ENCODE measurements at regions not wholly inside any gene's neighbourhood (a gene's known extent, or its start where the extent isn't known, plus 50 kb on each side); places are given as distances from the start of the nearest gene placed in this dataset.

DNA sequence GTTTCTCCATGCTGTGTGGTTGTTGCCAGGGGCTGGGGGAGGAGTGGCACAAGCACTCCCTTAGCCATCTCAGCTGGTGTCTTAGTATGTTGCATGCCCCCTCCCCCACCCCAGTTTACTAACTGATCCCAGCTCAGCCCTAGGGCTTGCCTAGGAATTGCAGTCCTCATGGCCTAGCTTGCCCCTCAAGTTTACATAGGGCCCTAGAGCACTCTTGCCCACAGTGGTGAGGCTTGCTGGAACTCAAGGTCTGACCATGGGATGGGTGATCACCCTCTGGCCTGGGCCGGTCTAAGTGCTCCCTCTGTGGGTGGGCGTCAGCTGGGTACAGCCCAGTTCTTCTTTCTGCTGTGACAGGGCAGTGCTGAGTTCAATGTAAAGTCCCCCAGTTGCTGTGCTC, 156.1 kb upstream of the PIEZO2 start:
- no peak for DNase-seq (ENCODE audit: low read depth)
- TF ChIP-seq POLR2A (IDR thresholded peaks at IDR 0.05; ENCODE audit: extremely low read depth, insufficient read length) (no peak), MYC (IDR thresholded peaks at IDR 0.05; ENCODE audit: low read depth, low read length) (no peak)
- TF ChIP-seq, protein P1, sequence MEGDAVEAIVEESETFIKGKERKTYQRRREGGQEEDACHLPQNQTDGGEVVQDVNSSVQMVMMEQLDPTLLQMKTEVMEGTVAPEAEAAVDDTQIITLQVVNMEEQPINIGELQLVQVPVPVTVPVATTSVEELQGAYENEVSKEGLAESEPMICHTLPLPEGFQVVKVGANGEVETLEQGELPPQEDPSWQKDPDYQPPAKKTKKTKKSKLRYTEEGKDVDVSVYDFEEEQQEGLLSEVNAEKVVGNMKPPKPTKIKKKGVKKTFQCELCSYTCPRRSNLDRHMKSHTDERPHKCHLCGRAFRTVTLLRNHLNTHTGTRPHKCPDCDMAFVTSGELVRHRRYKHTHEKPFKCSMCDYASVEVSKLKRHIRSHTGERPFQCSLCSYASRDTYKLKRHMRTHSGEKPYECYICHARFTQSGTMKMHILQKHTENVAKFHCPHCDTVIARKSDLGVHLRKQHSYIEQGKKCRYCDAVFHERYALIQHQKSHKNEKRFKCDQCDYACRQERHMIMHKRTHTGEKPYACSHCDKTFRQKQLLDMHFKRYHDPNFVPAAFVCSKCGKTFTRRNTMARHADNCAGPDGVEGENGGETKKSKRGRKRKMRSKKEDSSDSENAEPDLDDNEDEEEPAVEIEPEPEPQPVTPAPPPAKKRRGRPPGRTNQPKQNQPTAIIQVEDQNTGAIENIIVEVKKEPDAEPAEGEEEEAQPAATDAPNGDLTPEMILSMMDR (IDR thresholded peaks at IDR 0.05; ENCODE audit: low read depth, low read length), result no peak
- no peak overlapping the region for H3K4me3 ChIP-seq (ENCODE audit: low read depth, low read length)

- TF ChIP-seq POLR2A (IDR thresholded peaks at IDR 0.05; ENCODE audit: extremely low read depth, insufficient read length) (no peak), MYC (IDR thresholded peaks at IDR 0.05; ENCODE audit: low read depth, low read length) (no peak)
- TF ChIP-seq, protein P2, sequence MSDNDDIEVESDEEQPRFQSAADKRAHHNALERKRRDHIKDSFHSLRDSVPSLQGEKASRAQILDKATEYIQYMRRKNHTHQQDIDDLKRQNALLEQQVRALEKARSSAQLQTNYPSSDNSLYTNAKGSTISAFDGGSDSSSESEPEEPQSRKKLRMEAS (IDR thresholded peaks at IDR 0.05; ENCODE audit: low read depth, low read length), result no peak
- TF ChIP-seq, protein P1 (IDR thresholded peaks at IDR 0.05; ENCODE audit: low read depth, low read length), result no peak
- no peak for DNase-seq (ENCODE audit: low read depth)
- no peak overlapping the region for H3K4me3 ChIP-seq (ENCODE audit: low read depth, low read length)
Measured at GRCh38 chr18:11304928-11305327, 155.6 kb upstream of the PIEZO2 start.

- H3K4me3 ChIP-seq (ENCODE audit: low read depth, low read length), result no peak overlapping the region
- no peak for DNase-seq (ENCODE audit: low read depth)
- TF ChIP-seq MYC (IDR thresholded peaks at IDR 0.05; ENCODE audit: low read depth, low read length) (no peak), POLR2A (IDR thresholded peaks at IDR 0.05; ENCODE audit: extremely low read depth, insufficient read length) (no peak)
- TF ChIP-seq, protein P1 (IDR thresholded peaks at IDR 0.05; ENCODE audit: low read depth, low read length), result no peak
- TF ChIP-seq, protein P2 (IDR thresholded peaks at IDR 0.05; ENCODE audit: low read depth, low read length), result no peak
Measured at GRCh38 chr18:11296946-11297345, 147.6 kb upstream of the PIEZO2 start.

GRCh38 chr18:11293794-11294193, 144.4 kb upstream of the PIEZO2 start:
- no peak for DNase-seq (ENCODE audit: low read depth)
- TF ChIP-seq, protein P1 (IDR thresholded peaks at IDR 0.05; ENCODE audit: low read depth, low read length), result no peak
- no peak for TF ChIP-seq POLR2A (IDR thresholded peaks at IDR 0.05; ENCODE audit: extremely low read depth, insufficient read length)
- TF ChIP-seq MYC (IDR thresholded peaks at IDR 0.05; ENCODE audit: low read depth, low read length), result no peak
- TF ChIP-seq, protein P2 (IDR thresholded peaks at IDR 0.05; ENCODE audit: low read depth, low read length), result no peak
- no peak overlapping the region for H3K4me3 ChIP-seq (ENCODE audit: low read depth, low read length)

DNA sequence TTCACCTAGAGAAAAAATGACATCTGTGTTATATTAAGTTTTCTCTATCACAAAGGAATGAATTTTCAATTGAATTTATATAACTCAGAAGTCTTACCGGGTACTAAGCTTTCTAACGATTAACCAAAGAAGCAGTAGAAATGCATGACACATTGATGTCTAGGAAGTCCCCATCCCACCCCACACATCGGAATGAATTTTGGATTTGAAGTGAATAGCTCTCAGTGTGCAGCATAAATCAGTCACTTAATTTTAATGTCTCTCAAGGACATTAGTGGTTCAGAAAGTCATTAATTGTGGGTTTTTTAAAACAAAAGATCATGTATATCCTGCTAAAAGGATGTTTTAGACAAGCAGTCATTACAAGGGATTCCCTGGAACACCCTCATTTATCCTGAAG, 141.4 kb upstream of the PIEZO2 start:
- H3K4me3 ChIP-seq (ENCODE audit: low read depth, low read length), result no peak overlapping the region
- no peak for DNase-seq (ENCODE audit: low read depth)
- TF ChIP-seq, protein P1 (IDR thresholded peaks at IDR 0.05; ENCODE audit: low read depth, low read length), result no peak
- TF ChIP-seq, protein P2 (IDR thresholded peaks at IDR 0.05; ENCODE audit: low read depth, low read length), result no peak
- TF ChIP-seq POLR2A (IDR thresholded peaks at IDR 0.05; ENCODE audit: extremely low read depth, insufficient read length) (no peak), MYC (IDR thresholded peaks at IDR 0.05; ENCODE audit: low read depth, low read length) (no peak)

GRCh38 chr18:11289248-11289647, 139.9 kb upstream of the PIEZO2 start:
- DNase-seq (ENCODE audit: low read depth), result no peak
- TF ChIP-seq MYC (IDR thresholded peaks at IDR 0.05; ENCODE audit: low read depth, low read length) (no peak), POLR2A (IDR thresholded peaks at IDR 0.05; ENCODE audit: extremely low read depth, insufficient read length) (no peak)
- TF ChIP-seq, protein P2 (IDR thresholded peaks at IDR 0.05; ENCODE audit: low read depth, low read length), result no peak
- TF ChIP-seq, protein P1 (IDR thresholded peaks at IDR 0.05; ENCODE audit: low read depth, low read length), result no peak
- no peak overlapping the region for H3K4me3 ChIP-seq (ENCODE audit: low read depth, low read length)
